PC-3 (cell line): ENCODE measurements at regions not wholly inside any gene's neighbourhood (a gene's known extent, or its start where the extent isn't known, plus 50 kb on each side); places are given as distances from the start of the nearest gene placed in this dataset.

Experiments used
- ATAC-seq: fragments of 200-7000 bp; cut with Tn5 transposase; 2 replicates; pipeline ENCODE4 v1.9.1; 2020; ENCODE audit warnings: mild to moderate bottlenecking, moderate library complexity
- BruUV-seq: library from RNA; stranded (reverse); fragments of 400-500 nt; replicated peaks from 2 replicates; lab custom pipeline; 2021; lab: Mats Ljungman, UMichigan
- CTCF ChIA-PET: fragments of 300-600 bp; sonication (Branson Sonifier 250); formaldehyde crosslinking; loops from one replicate; lab custom pipeline; 2022; ENCODE audit warnings: antibody characterized with exemption; lab: Charles Lee
- POLR2A ChIA-PET: fragments of 300-600 bp; sonication (Branson Sonifier 250); formaldehyde crosslinking; loops from one replicate; lab custom pipeline; 2022; ENCODE audit warnings: antibody characterized with exemption; ENCODE audit not compliant: unreplicated experiment; lab: Charles Lee
- DNase-seq: peaks from one replicate; pipeline ENCODE4 v3.0.0-alpha.2; 2015
- H2AFZ ChIP-seq: fragments of 300-600 bp; sonication (generic); 2 replicates; pipeline ENCODE4 v1.6.0; 2016; ENCODE audit warnings: antibody characterized with exemption, low read length
- H3F3A ChIP-seq: fragments of 300-600 bp; sonication (generic); one replicate; pipeline ENCODE4 v1.6.0; 2017; ENCODE audit warnings: antibody characterized with exemption, low read length, control low read depth, mild to moderate bottlenecking; ENCODE audit not compliant: unreplicated experiment
- H3K27ac ChIP-seq: fragments of 300-600 bp; sonication (generic); 2 replicates; pipeline ENCODE4 v1.5.1; 2016; ENCODE audit warnings: mild to moderate bottlenecking, low read length
- H3K27me3 ChIP-seq: fragments of 300-600 bp; sonication (generic); 2 replicates; pipeline ENCODE4 v1.6.1; 2016; ENCODE audit warnings: low read length, mixed read lengths
- H3K36me3 ChIP-seq: fragments of 300-600 bp; sonication (generic); 2 replicates; pipeline ENCODE4 v1.6.1; 2016; ENCODE audit warnings: low read depth, mixed run types, low read length, mixed read lengths
- H3K4me1 ChIP-seq: fragments of 300-600 bp; sonication (generic); 2 replicates; pipeline ENCODE4 v1.5.1; 2016; ENCODE audit warnings: low read length; ENCODE audit not compliant: insufficient read depth
- H3K4me2 ChIP-seq: fragments of 300-600 bp; sonication (generic); 2 replicates; pipeline ENCODE4 v1.6.0; 2016; ENCODE audit warnings: low read length
- H3K4me3 ChIP-seq: fragments of 300-600 bp; sonication (generic); 2 replicates; pipeline ENCODE4 v1.5.1; 2016; ENCODE audit warnings: mild to moderate bottlenecking, low read length, mixed read lengths
- H3K79me2 ChIP-seq: fragments of 300-600 bp; sonication (generic); 2 replicates; pipeline ENCODE4 v1.6.1; 2017; ENCODE audit warnings: low read length, mixed read lengths
- H3K9ac ChIP-seq: fragments of 300-600 bp; sonication (generic); 2 replicates; pipeline ENCODE4 v1.6.0; 2016; ENCODE audit warnings: mild to moderate bottlenecking, low read length
- H3K9me2 ChIP-seq: fragments of 300-600 bp; sonication (generic); replicated peaks from 2 replicates; pipeline ENCODE4 v1.6.1; 2016; ENCODE audit warnings: mixed run types, low read length, mixed read lengths
- H3K9me3 ChIP-seq: fragments of 300-600 bp; sonication (generic); 2 replicates; pipeline ENCODE4 v1.6.1; 2016; ENCODE audit warnings: low read length, mixed read lengths
- H4K20me1 ChIP-seq: fragments of 300-600 bp; sonication (generic); 2 replicates; pipeline ENCODE4 v1.6.1; 2016; ENCODE audit warnings: low read length, mixed read lengths
- CTCF ChIP-seq: fragments of 300-600 bp; sonication (generic); conservative IDR thresholded peaks from 2 replicates; pipeline ENCODE4 v1.5.1; 2017; ENCODE audit warnings: antibody characterized with exemption, low read depth, mild to moderate bottlenecking, low read length
- EZH2 ChIP-seq: fragments of 300-600 bp; sonication (generic); IDR thresholded peaks from one replicate; pipeline ENCODE4 v1.6.1; 2017; ENCODE audit warnings: antibody characterized with exemption, mild to moderate bottlenecking, low read length; ENCODE audit not compliant: unreplicated experiment
- EZH2phosphoT487 ChIP-seq: fragments of 300-600 bp; sonication (generic); IDR thresholded peaks from 2 replicates; pipeline ENCODE4 v1.6.1; 2018; ENCODE audit warnings: mild to moderate bottlenecking, antibody characterized with exemption, low read length, borderline replicate concordance
- intact Hi-C: fragments of 100-400 bp; cut with micrococcal nuclease; formaldehyde crosslinking; loops from 2 replicates; pipeline ENCODE4 v1.9.0; 2023

GRCh38 chr15:66894986-66895780 lies 170.2 kb upstream of the SMAD3 start:
- POLR2A ChIA-PET, result no interaction called here
- H3K4me3 ChIP-seq, result no peak overlapping the region
- no peaks in the 10 kb centered on the region for H3K36me3 ChIP-seq
- H3F3A ChIP-seq, result no peaks in the 10 kb centered on the region
- no peaks in the 10 kb centered on the region for H4K20me1 ChIP-seq
- intact Hi-C loops, result no loop called here
- no peak overlapping the region for H3K9ac ChIP-seq
- peaks cover 15% of the 10 kb centered on the region for H3K4me1 ChIP-seq
- H3K27me3 ChIP-seq, result no peaks in the 10 kb centered on the region
- DNase-seq (no peak), ATAC-seq (no peak)
- H3K9me3 ChIP-seq, result no peaks in the 10 kb centered on the region
- no peak overlapping the region for H2AFZ ChIP-seq
- no peaks in the 10 kb centered on the region for H3K9me2 ChIP-seq
- no peak overlapping the region for H3K4me2 ChIP-seq
- CTCF ChIA-PET, result no interaction called here
- TF ChIP-seq CTCF, result no peak
- TF ChIP-seq EZH2, result no peak
- BruUV-seq, result no TSS peak
- no peaks in the 10 kb centered on the region for H3K79me2 ChIP-seq
- H3K27ac ChIP-seq, result no peak overlapping the region

DNA sequence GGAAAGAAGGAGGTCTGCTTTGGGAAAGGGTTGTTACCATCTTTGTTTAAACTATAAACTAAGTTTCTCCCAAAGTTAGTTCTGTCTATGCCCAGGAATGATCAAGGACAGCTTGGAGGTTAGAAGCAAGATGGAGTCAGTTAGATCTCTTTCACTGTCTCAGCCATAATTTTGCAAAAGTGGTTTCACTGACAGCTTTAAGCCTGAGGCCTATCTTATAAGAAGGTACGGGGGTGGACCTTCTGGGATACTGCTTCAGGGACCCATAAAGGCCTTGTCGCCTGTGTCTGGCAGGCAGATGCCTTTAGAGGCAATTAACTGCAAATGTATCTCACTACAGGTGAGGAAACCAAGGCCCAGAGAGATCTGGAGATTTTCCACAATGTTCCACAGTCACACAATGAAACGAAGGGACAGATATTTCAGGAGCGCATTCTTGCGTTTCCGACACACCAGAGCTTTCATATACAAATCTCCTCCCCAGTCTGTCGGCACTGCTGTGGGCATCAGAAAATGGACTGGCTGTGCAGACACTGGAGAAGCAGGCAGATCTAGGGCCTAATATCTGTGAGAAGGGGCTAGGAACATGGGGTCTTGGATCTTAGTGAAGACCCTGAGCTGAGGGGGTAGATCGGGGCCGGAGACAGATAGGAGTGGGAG lies 169.5 kb upstream of the SMAD3 start:
- no peaks in the 10 kb centered on the region for H3K9me2 ChIP-seq
- H3K36me3 ChIP-seq, result no peaks in the 10 kb centered on the region
- DNase-seq (no peak), ATAC-seq (no peak)
- H3K27ac ChIP-seq, result no peak overlapping the region
- no peaks in the 10 kb centered on the region for H3K27me3 ChIP-seq
- no peak overlapping the region for H3K9ac ChIP-seq
- no TSS peak for BruUV-seq
- peaks cover 15% of the 10 kb centered on the region for H3K4me1 ChIP-seq
- intact Hi-C loops, result no loop called here
- no peaks in the 10 kb centered on the region for H3K9me3 ChIP-seq
- ChIA-PET POLR2A (no interaction called here), CTCF (no interaction called here)
- no peak overlapping the region for H3K4me3 ChIP-seq
- H4K20me1 ChIP-seq, result no peaks in the 10 kb centered on the region
- TF ChIP-seq EZH2phosphoT487 (no peak), EZH2 (no peak), CTCF (no peak)
- no peaks in the 10 kb centered on the region for H3F3A ChIP-seq
- no peaks in the 10 kb centered on the region for H3K79me2 ChIP-seq
- no peak overlapping the region for H3K4me2 ChIP-seq
- H2AFZ ChIP-seq, result no peak overlapping the region

DNA sequence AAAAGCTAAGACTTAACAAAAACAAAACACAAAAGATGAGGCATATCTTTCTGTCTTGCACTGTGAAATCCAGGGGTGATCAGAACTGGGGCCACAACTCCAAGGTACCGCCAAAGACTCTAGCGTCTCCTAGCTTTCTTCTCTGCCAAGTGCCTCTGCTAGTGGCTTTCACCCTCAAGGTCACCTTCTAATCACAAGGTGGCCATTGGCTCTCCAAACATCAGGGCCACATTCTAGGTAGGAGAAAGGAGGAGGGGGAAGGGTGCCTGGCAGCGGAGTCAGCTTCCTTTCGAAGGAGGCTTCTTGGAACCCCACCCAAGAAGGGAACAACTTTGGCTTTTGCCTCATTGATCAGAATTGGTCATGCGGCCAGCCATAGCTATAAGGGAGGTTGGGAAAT lies 168.8 kb upstream of the SMAD3 start:
- TF ChIP-seq EZH2phosphoT487 (no peak), CTCF (no peak), EZH2 (no peak)
- no peaks in the 10 kb centered on the region for H4K20me1 ChIP-seq
- no TSS peak for BruUV-seq
- no peak overlapping the region for H3K4me3 ChIP-seq
- H3K4me2 ChIP-seq, result no peak overlapping the region
- no peaks in the 10 kb centered on the region for H3F3A ChIP-seq
- no peaks in the 10 kb centered on the region for H3K9me3 ChIP-seq
- no peak overlapping the region for H3K9ac ChIP-seq
- H3K79me2 ChIP-seq, result no peaks in the 10 kb centered on the region
- CTCF ChIA-PET, result no interaction called here
- ATAC-seq (no peak), DNase-seq (no peak)
- no peak overlapping the region for H2AFZ ChIP-seq
- H3K36me3 ChIP-seq, result no peaks in the 10 kb centered on the region
- POLR2A ChIA-PET, result no interaction called here
- peaks cover 19% of the 10 kb centered on the region for H3K4me1 ChIP-seq
- no peaks in the 10 kb centered on the region for H3K27me3 ChIP-seq
- intact Hi-C loops, result no loop called here
- no peaks in the 10 kb centered on the region for H3K9me2 ChIP-seq
- H3K27ac ChIP-seq, result no peak overlapping the region
